ENCODE measurements at regions not wholly inside any gene's neighbourhood (a gene's known extent, or its start where the extent isn't known, plus 50 kb on each side); places are given as distances from the start of the nearest gene placed in this dataset.

DNA sequence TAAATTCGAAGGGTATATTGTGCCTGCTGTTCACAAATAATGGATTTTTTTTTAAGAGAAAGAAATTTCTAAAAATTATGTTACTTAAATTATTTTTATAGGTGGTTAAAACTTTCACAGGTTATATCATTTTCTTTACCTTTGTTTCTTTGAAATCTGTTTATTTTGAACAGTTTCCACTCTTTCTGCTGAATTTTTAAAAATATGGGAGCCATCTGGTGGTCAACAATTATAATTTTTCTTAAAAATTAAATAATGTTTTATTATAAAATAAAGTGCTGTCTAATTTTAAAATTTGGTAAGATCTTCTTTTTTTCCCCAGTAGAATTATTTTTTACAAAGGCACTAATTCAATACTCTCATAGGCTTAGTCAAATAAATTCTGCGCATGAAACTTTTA, 263.9 kb downstream of the ETV1 start:
- Histone ChIP-seq H3K4me2 (ENCODE audit: low read length) (no peak overlapping the region), H3K36me3 (ENCODE audit: control insufficient read depth in 1 of 2, insufficient read depth in 2 of 2, low read length in 2 of 2) (no peaks in the 10 kb centered on the region), H3K9me2 (ENCODE audit: insufficient read depth) (no peaks in the 10 kb centered on the region), H3K79me2 (ENCODE audit: insufficient read depth, low read length) (no peaks in the 10 kb centered on the region), H2AFZ (ENCODE audit: low read depth, low read length, poor library complexity, severe bottlenecking) (no peak overlapping the region), H3K27ac (ENCODE audit: low read depth, low read length) (no peak overlapping the region), H3K4me1 (ENCODE audit: control insufficient read depth in 1 of 2, insufficient read depth in 2 of 2, low read length in 2 of 2) (no peaks in the 10 kb centered on the region), H3K9ac (ENCODE audit: low read length) (no peak overlapping the region), H4K20me1 (ENCODE audit: insufficient read depth) (no peaks in the 10 kb centered on the region), H3K9me3 (ENCODE audit: control insufficient read depth in 1 of 2, insufficient read depth in 1 of 2, low read depth in 1 of 2, low read length in 2 of 2) (0 out of 4 replicates have a peak, but pooled peaks cover 0 to 3% of the 10 kb centered on the region in 2 experiments), H3K4me3 (replicated peaks in 1 of 2; ENCODE audit: low read depth in 1 of 2, low read length in 2 of 2) (no peak overlapping the region), H3K27me3 (ENCODE audit: insufficient read depth, low read length) (no peaks in the 10 kb centered on the region)
- DNase-seq (ENCODE audit: low read depth, low spot score) (no peak), ATAC-seq (no peak)
- TF ChIP-seq, protein P1, sequence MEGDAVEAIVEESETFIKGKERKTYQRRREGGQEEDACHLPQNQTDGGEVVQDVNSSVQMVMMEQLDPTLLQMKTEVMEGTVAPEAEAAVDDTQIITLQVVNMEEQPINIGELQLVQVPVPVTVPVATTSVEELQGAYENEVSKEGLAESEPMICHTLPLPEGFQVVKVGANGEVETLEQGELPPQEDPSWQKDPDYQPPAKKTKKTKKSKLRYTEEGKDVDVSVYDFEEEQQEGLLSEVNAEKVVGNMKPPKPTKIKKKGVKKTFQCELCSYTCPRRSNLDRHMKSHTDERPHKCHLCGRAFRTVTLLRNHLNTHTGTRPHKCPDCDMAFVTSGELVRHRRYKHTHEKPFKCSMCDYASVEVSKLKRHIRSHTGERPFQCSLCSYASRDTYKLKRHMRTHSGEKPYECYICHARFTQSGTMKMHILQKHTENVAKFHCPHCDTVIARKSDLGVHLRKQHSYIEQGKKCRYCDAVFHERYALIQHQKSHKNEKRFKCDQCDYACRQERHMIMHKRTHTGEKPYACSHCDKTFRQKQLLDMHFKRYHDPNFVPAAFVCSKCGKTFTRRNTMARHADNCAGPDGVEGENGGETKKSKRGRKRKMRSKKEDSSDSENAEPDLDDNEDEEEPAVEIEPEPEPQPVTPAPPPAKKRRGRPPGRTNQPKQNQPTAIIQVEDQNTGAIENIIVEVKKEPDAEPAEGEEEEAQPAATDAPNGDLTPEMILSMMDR (IDR thresholded peaks at IDR 0.05 in 2 of 3, conservative IDR thresholded peaks at IDR 0.05 in 1 of 3; ENCODE audit: borderline replicate concordance in 1 of 3, insufficient read depth in 1 of 3, low read depth in 2 of 3, low read length in 2 of 3), result 0 out of 6 replicates have a peak, but pooled peaks of 1 of the 3 experiments have one; percentile 4
- no peak for TF ChIP-seq SIN3A (IDR thresholded peaks at IDR 0.05; ENCODE audit: low read depth)
- no TSS peak for BruUV-seq (replicated peaks)
- ChIA-PET CTCF (interaction anchor here (0.8 to 1.0 kb wide), 3 partner anchors 444 to 966 kb away, joined by 3 read pairs; no protein-coding TSS in a partner anchor), RAD21 (ENCODE audit: low non-redundant PET in 1 of 2, low total read pairs in 2 of 2, uncharacterized antibody in 2 of 2, unreplicated experiment in 2 of 2) (interaction anchor here in 1 of 2 experiments (0.5 kb wide), 1 partner anchor 66 kb away, joined by 3 read pairs; no protein-coding TSS in a partner anchor), POLR2A (no interaction called here)
- intact Hi-C loops (cut with micrococcal nuclease), result loop anchor here (5.0 kb wide), 1 partner anchor 443 kb away; no protein-coding TSS in a partner anchor

DNA sequence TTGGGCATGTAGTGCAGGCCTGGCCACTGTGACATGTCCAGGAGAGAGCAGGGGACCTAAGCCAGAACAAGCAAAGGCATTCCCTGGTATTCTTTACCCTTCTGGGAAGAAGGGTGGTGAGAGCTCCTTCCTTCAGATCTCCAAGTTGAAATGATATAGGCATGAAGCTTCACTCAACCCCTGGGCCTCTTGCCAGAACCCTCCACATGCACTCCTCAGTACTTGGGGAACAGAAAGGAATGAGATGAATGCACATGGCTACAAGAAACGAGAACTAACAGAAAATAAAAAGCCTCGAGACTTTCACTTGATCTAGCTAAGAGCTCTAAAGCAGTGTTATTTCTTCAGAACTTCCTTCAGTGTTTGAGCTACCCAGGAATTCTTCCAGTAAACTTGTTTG, 262.2 kb downstream of the ETV1 start:
- intact Hi-C loops (cut with micrococcal nuclease), result loop anchor here (5.0 kb wide), 1 partner anchor 445 kb away; no protein-coding TSS in a partner anchor
- ATAC-seq (no peak), DNase-seq (ENCODE audit: low read depth, low spot score) (no peak)
- no TSS peak for BruUV-seq (replicated peaks)
- RAD21 ChIA-PET (ENCODE audit: low non-redundant PET in 1 of 2, low total read pairs in 2 of 2, uncharacterized antibody in 2 of 2, unreplicated experiment in 2 of 2), result no interaction called here
- TF ChIP-seq EZH2 (IDR thresholded peaks at IDR 0.05), result no peak
- Histone ChIP-seq H3K4me1 (ENCODE audit: control insufficient read depth in 1 of 2, insufficient read depth in 2 of 2, low read length in 2 of 2) (no peaks in the 10 kb centered on the region), H3K27ac (ENCODE audit: low read depth, low read length) (no peak overlapping the region), H3K27me3 (ENCODE audit: insufficient read depth, low read length) (no peaks in the 10 kb centered on the region), H3K36me3 (ENCODE audit: control insufficient read depth in 1 of 2, insufficient read depth in 2 of 2, low read length in 2 of 2) (no peaks in the 10 kb centered on the region), H3K9me2 (ENCODE audit: insufficient read depth) (no peaks in the 10 kb centered on the region), H3K9ac (ENCODE audit: low read length) (no peak overlapping the region), H4K20me1 (ENCODE audit: insufficient read depth) (no peaks in the 10 kb centered on the region), H3K4me2 (ENCODE audit: low read length) (no peak overlapping the region), H2AFZ (ENCODE audit: low read depth, low read length, poor library complexity, severe bottlenecking) (no peak overlapping the region), H3K9me3 (ENCODE audit: control insufficient read depth in 1 of 2, insufficient read depth in 1 of 2, low read depth in 1 of 2, low read length in 2 of 2) (0 out of 4 replicates have a peak, but pooled peaks cover 0 to 3% of the 10 kb centered on the region in 2 experiments), H3K79me2 (ENCODE audit: insufficient read depth, low read length) (no peaks in the 10 kb centered on the region), H3K4me3 (replicated peaks in 1 of 2; ENCODE audit: low read depth in 1 of 2, low read length in 2 of 2) (no peak overlapping the region)
- POLR2A ChIA-PET, result no interaction called here
- CTCF ChIA-PET, result interaction anchor here (1.1 kb wide), 1 partner anchor 203 kb away, joined by 3 read pairs; no protein-coding TSS in a partner anchor

Measured in HCT116 (cell line).